GM12865 (cell line): ENCODE measurements at regions not wholly inside any gene's neighbourhood (a gene's known extent, or its start where the extent isn't known, plus 50 kb on each side); places are given as distances from the start of the nearest gene placed in this dataset.

Experiments used
- DNase-seq: peaks from one replicate; pipeline ENCODE4 v3.0.0; 2010; ENCODE audit warnings: low read depth
- H3K4me3 ChIP-seq: 2 replicates; pipeline ENCODE4 v1.5.1; 2011; ENCODE audit warnings: mild to moderate bottlenecking, low read depth, low read length, control low read depth
- CTCF ChIP-seq: IDR thresholded peaks from 2 replicates; pipeline ENCODE4 v1.5.1; 2011; ENCODE audit warnings: low read length, control low read depth, low read depth, inconsistent platforms; ENCODE audit not compliant: insufficient read depth; ENCODE audit errors: missing control alignments

GRCh38 chr11:96624126-96624525 is 234.3 kb downstream of the JRKL start:
- no peak overlapping the region for H3K4me3 ChIP-seq
- no peak for TF ChIP-seq CTCF
- no peak for DNase-seq

GRCh38 chr11:96627376-96627775 is 237.6 kb downstream of the JRKL start:
- no peak overlapping the region for H3K4me3 ChIP-seq
- TF ChIP-seq CTCF: no peak
- DNase-seq: no peak

GRCh38 chr11:96635655-96636054 is 245.8 kb downstream of the JRKL start:
- DNase-seq: no peak
- H3K4me3 ChIP-seq: no peak overlapping the region
- no peak for TF ChIP-seq CTCF

- H3K4me3 ChIP-seq: no peak overlapping the region
- no peak for TF ChIP-seq CTCF
- no peak for DNase-seq
Observed at GRCh38 chr11:96641261-96641660, 251.4 kb downstream of the JRKL start.

- no peak for TF ChIP-seq CTCF
- no peak overlapping the region for H3K4me3 ChIP-seq
- no peak for DNase-seq
Observed at GRCh38 chr11:96642583-96642982, 252.8 kb downstream of the JRKL start.

- no peak for TF ChIP-seq CTCF
- no peak for DNase-seq
- no peak overlapping the region for H3K4me3 ChIP-seq
Observed at GRCh38 chr11:96643173-96643572, 253.4 kb downstream of the JRKL start.

- H3K4me3 ChIP-seq: no peak overlapping the region
- TF ChIP-seq CTCF: no peak
- no peak for DNase-seq
Observed at GRCh38 chr11:96647621-96648020, 257.8 kb downstream of the JRKL start.
